Sigmoid colon (tissue), 6 donors: ENCODE measurements at regions not wholly inside any gene's neighbourhood (a gene's known extent, or its start where the extent isn't known, plus 50 kb on each side); places are given as distances from the start of the nearest gene placed in this dataset.
A peak's percentile ranks its signal among the peaks of the same experiment; 100 is the strongest.
"Not testable (repeated sequence)": the region's sequence is repeated elsewhere in the genome, so short reads cannot be mapped to it uniquely, and the experiment has no call there.

Source experiments
- DNase-seq: peaks from one replicate; pipeline ENCODE4 v3.0.0-alpha.2; 2019
- H3K27ac ChIP-seq, 4 donors: fragments of 200-600 bp; sonication (generic); one replicate each; pipeline ENCODE4 v1.5.1; 2016 to 2019; ENCODE audit warnings: mild to moderate bottlenecking in 1 of 4
- H3K27me3 ChIP-seq, 3 donors: fragments of 200-600 bp; sonication (generic); one replicate each; pipeline ENCODE4 v1.5.1; 2019; ENCODE audit warnings: mild to moderate bottlenecking in 1 of 3
- H3K36me3 ChIP-seq, 4 donors: fragments of 200-600 bp; sonication (generic); one replicate each; pipeline ENCODE4 v1.5.1; 2016 to 2019
- H3K4me1 ChIP-seq, 4 donors: fragments of 200-600 bp; sonication (generic); one replicate each; pipeline ENCODE4 v1.5.1; 2017 to 2019
- H3K4me3 ChIP-seq, 4 donors: fragments of 200-600 bp; sonication (generic); one replicate each; pipeline ENCODE4 v1.5.1; 2017 to 2019; ENCODE audit warnings: mild to moderate bottlenecking in 2 of 4, moderate library complexity in 1 of 4
- H3K9me3 ChIP-seq, 4 donors: fragments of 200-600 bp in 3 of 4; sonication (generic) in 3 of 4; one replicate each; pipeline versions ENCODE4 v1.5.1 to v1.6.1; 2013 to 2019
- EP300 ChIP-seq, 4 donors: sonication (generic); formaldehyde crosslinking; IDR thresholded peaks; one replicate each; pipeline ENCODE4 v1.6.1; 2017; ENCODE audit warnings: antibody characterized with exemption in 4 of 4
- POLR2A ChIP-seq, 2 donors: fragments of 450-650 bp; IDR thresholded peaks; one replicate each; pipeline ENCODE4 v1.6.1; 2016; ENCODE audit warnings: antibody characterized with exemption in 2 of 2, mild to moderate bottlenecking in 2 of 2, moderate library complexity in 2 of 2
- POLR2AphosphoS5 ChIP-seq, 4 donors: sonication (generic); formaldehyde crosslinking; IDR thresholded peaks; one replicate each; pipeline ENCODE4 v1.6.1; 2017; ENCODE audit warnings: antibody characterized with exemption in 4 of 4
- WGBS, 2 donors: extraction: QIAGEN DNeasy Blood & Tissue Kit; methylation state at CpG; one replicate each; pipeline ENCODE4 v1.1.7; 2013; 5-methylcytosine and 5-hydroxymethylcytosine counted together
- intact Hi-C: fragments of 100-400 bp; cut with DNase I; formaldehyde crosslinking; loops from one replicate; pipeline ENCODE4 v1.15.1; 2023
- TF ChIP-seq, protein P1 (sequence below), 4 experiments: fragments of 450-650 bp in 3 of 4; fragments of 200-600 bp in 1 of 4; IDR thresholded peaks; one replicate each; pipeline ENCODE4 v1.5.1; 2016 to 2019; ENCODE audit warnings: antibody characterized with exemption in 4 of 4, mild to moderate bottlenecking in 3 of 4, moderate library complexity in 2 of 4
- donor health status: healthy with polysubstance abuse.
- donor health status: healthy.

DNA sequence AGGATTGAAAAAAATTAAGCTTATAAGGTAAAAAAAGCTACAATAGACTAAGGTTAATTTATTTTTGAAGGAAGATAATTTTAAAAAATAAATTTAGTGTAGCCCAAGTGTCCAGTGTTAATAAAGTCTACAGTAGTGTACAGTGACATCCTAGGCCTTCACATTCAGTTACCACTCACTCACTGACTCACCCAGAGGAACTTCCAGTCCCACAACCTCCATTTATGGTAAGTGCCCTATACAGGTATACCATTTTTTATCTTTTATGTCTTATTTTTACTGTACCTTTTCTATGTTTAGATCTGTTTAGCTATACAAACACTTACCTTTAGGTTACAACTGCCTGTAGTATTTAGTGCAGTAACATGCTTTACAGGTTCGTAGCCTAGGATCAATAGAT, 79.8 kb upstream of the ZNF462 start:
- no peaks in the 10 kb centered on the region for H3K4me1 ChIP-seq
- 87 to 88% methylated on average over 1 of the region's 1 CpG for WGBS, 2 donors
- H3K9me3 ChIP-seq, result no peaks in the 10 kb centered on the region
- no peak for DNase-seq
- no peaks in the 10 kb centered on the region for H3K36me3 ChIP-seq
- H3K4me3 ChIP-seq, result no peak overlapping the region
- no peaks in the 10 kb centered on the region for H3K27me3 ChIP-seq
- intact Hi-C loops, result no loop called here
- TF ChIP-seq POLR2AphosphoS5 (IDR thresholded peaks at IDR 0.05), result no peak
- TF ChIP-seq POLR2A (IDR thresholded peaks at IDR 0.05), result no peak
- no peak for TF ChIP-seq EP300 (IDR thresholded peaks at IDR 0.05)
- TF ChIP-seq, protein P1, sequence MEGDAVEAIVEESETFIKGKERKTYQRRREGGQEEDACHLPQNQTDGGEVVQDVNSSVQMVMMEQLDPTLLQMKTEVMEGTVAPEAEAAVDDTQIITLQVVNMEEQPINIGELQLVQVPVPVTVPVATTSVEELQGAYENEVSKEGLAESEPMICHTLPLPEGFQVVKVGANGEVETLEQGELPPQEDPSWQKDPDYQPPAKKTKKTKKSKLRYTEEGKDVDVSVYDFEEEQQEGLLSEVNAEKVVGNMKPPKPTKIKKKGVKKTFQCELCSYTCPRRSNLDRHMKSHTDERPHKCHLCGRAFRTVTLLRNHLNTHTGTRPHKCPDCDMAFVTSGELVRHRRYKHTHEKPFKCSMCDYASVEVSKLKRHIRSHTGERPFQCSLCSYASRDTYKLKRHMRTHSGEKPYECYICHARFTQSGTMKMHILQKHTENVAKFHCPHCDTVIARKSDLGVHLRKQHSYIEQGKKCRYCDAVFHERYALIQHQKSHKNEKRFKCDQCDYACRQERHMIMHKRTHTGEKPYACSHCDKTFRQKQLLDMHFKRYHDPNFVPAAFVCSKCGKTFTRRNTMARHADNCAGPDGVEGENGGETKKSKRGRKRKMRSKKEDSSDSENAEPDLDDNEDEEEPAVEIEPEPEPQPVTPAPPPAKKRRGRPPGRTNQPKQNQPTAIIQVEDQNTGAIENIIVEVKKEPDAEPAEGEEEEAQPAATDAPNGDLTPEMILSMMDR (IDR thresholded peaks at IDR 0.05), result no peak
- H3K27ac ChIP-seq, result no peak overlapping the region

DNA sequence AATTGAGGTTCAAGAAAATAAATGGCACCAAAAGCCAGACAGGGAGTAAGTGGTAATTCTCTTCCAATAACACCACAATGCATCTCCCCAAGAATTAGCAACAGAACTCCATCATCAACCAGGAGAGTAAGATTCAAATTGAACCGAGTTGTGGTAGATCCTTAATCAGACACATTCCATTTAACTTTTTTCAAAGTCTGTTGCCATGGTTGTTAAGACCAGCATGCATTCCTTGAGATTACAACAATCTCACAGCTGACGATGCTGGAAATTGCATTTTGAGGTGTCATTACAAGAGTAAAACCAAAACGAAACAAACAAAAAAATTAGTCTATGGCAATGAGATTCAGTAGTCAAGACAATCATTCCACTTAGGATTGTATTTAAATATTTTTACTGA, 78.9 kb upstream of the ZNF462 start:
- no peak overlapping the region for H3K27ac ChIP-seq
- H3K9me3 ChIP-seq, result no peaks in the 10 kb centered on the region
- 85 to 86% methylated on average over 3 of the region's 3 CpGs for WGBS, 2 donors
- no peaks in the 10 kb centered on the region for H3K36me3 ChIP-seq
- H3K4me3 ChIP-seq, result no peak overlapping the region
- TF ChIP-seq POLR2A (IDR thresholded peaks at IDR 0.05) (no peak), EP300 (IDR thresholded peaks at IDR 0.05) (no peak), POLR2AphosphoS5 (IDR thresholded peaks at IDR 0.05) (no peak)
- TF ChIP-seq, protein P1 (IDR thresholded peaks at IDR 0.05), result no peak
- intact Hi-C loops, result no loop called here
- H3K27me3 ChIP-seq, result no peaks in the 10 kb centered on the region
- no peak for DNase-seq
- H3K4me1 ChIP-seq, result no peaks in the 10 kb centered on the region

- no peak overlapping the region for H3K27ac ChIP-seq
- intact Hi-C loops, result no loop called here
- no peaks in the 10 kb centered on the region for H3K4me1 ChIP-seq
- no peak for TF ChIP-seq EP300 (IDR thresholded peaks at IDR 0.05)
- TF ChIP-seq, protein P1 (IDR thresholded peaks at IDR 0.05), result no peak
- TF ChIP-seq POLR2A (IDR thresholded peaks at IDR 0.05), result no peak
- no peak for TF ChIP-seq POLR2AphosphoS5 (IDR thresholded peaks at IDR 0.05)
- no peaks in the 10 kb centered on the region for H3K36me3 ChIP-seq
- DNase-seq, result no peak
- no peaks in the 10 kb centered on the region for H3K27me3 ChIP-seq
- 93 to 94% methylated on average over 3 of the region's 3 CpGs for WGBS, 2 donors
- no peak overlapping the region for H3K4me3 ChIP-seq
- no peaks in the 10 kb centered on the region for H3K9me3 ChIP-seq
Observed at GRCh38 chr9:106785200-106785599, 77.8 kb upstream of the ZNF462 start.

- intact Hi-C loops, H3K27me3 ChIP-seq, DNase-seq, H3K36me3 ChIP-seq, H3K9me3 ChIP-seq, H3K4me3 ChIP-seq, H3K27ac ChIP-seq, H3K4me1 ChIP-seq: not testable (repeated sequence)
- 48 to 64% methylated on average over 2 of the region's 2 CpGs for WGBS, 2 donors
Observed at GRCh38 chr9:106788021-106788420, 74.9 kb upstream of the ZNF462 start.

GRCh38 chr9:106795031-106795430, 67.9 kb upstream of the ZNF462 start:
- intact Hi-C loops, result no loop called here
- no peaks in the 10 kb centered on the region for H3K36me3 ChIP-seq
- TF ChIP-seq EP300 (IDR thresholded peaks at IDR 0.05), result no peak
- no peaks in the 10 kb centered on the region for H3K9me3 ChIP-seq
- H3K27ac ChIP-seq, result no peak overlapping the region
- H3K4me1 ChIP-seq, result peaks cover 0 to 44% (median 38%) of the 10 kb centered on the region in 4 donors
- DNase-seq, result no peak
- H3K4me3 ChIP-seq, result no peak overlapping the region
- WGBS, 2 donors, result 89 to 94% methylated on average over 4 of the region's 4 CpGs
- H3K27me3 ChIP-seq, result no peaks in the 10 kb centered on the region

- H3K27ac ChIP-seq, result peak overlapping the region in 1 of 4 donors; percentile 51
- intact Hi-C loops, result no loop called here
- no peak for DNase-seq
- peaks cover 0 to 44% (median 38%) of the 10 kb centered on the region in 4 donors for H3K4me1 ChIP-seq
- H3K4me3 ChIP-seq, result no peak overlapping the region
- no peak for TF ChIP-seq POLR2A (IDR thresholded peaks at IDR 0.05)
- peak in 1 of 4 donors; percentile 15 for TF ChIP-seq POLR2AphosphoS5 (IDR thresholded peaks at IDR 0.05)
- H3K27me3 ChIP-seq, result no peaks in the 10 kb centered on the region
- no peaks in the 10 kb centered on the region for H3K36me3 ChIP-seq
- H3K9me3 ChIP-seq, result no peaks in the 10 kb centered on the region
Observed at GRCh38 chr9:106796771-106797170, 66.2 kb upstream of the ZNF462 start.
